ENCODE measurements at regions not wholly inside any gene's neighbourhood (a gene's known extent, or its start where the extent isn't known, plus 50 kb on each side); places are given as distances from the start of the nearest gene placed in this dataset.

DNA sequence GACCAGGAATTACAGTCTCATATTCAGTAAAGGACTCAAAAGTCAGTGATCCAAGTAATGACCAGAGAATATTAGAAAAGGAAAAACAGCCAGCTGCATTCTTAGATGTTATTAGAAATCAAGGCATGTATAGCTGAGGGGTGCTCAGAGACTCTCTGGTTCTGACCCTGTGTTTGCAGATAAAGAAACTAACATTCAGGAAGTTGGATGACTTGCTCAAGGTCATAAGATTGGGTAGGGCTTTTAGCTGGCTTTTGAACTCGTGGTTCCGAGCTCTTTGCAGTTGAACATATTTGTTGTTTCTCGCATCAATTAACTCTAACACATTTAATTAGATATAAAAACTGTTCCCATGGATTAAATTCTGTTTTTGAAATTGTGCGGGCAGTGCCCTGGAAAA lies 62.5 kb upstream of the ENPP6 start:
- no peak overlapping the region for H4K8ac ChIP-seq (ENCODE audit: low read depth in 2 of 2, low read length in 2 of 2)
- ChIA-PET CTCF (no interaction called here), POLR2A (ENCODE audit: unreplicated experiment) (interaction anchor here (0.6 kb wide), 2 partner anchors 10 to 260 kb away, joined by 3 read pairs; no protein-coding TSS in a partner anchor)
- in situ Hi-C loops (cut with MboI; ENCODE audit: low sequenced_read_pairs) (no loop called here), intact Hi-C loops (cut with micrococcal nuclease) (no loop called here), dilution Hi-C loops (cut with HindIII; ENCODE audit: low sequenced_read_pairs, unreplicated experiment) (no loop called here)
- H3K14ac ChIP-seq (replicated peaks; ENCODE audit: low read depth, low read length): no peak overlapping the region
- no peaks in the 10 kb centered on the region for H3K36me3 ChIP-seq (ENCODE audit: control insufficient read depth, insufficient read depth, low read length)
- H2BK5ac ChIP-seq (ENCODE audit: low read depth, low read length, poor library complexity, severe bottlenecking): no peak overlapping the region
- H3K79me1 ChIP-seq (ENCODE audit: low read depth in 1 of 2, low read length in 2 of 2): no peaks in the 10 kb centered on the region
- H3K4ac ChIP-seq (ENCODE audit: low read depth, low read length): no peak overlapping the region
- H3K27ac ChIP-seq (ENCODE audit: insufficient read depth, low read length): no peak overlapping the region
- peaks cover 2% of the 10 kb centered on the region; the same call in 1 of the 2 replicates for H3K4me1 ChIP-seq (ENCODE audit: control insufficient read depth, insufficient read depth, low read length)
- H4K5ac ChIP-seq (ENCODE audit: low read depth, low read length): no peak overlapping the region
- no peak overlapping the region for H3K4me2 ChIP-seq (ENCODE audit: low read depth, low read length)
- TF ChIP-seq POLR2A (IDR thresholded peaks at IDR 0.05; ENCODE audit: low read depth, low read length) (no peak), FOS (IDR thresholded peaks at IDR 0.05; ENCODE audit: low read depth, low read length) (no peak), RAD21 (IDR thresholded peaks at IDR 0.05; ENCODE audit: low read length) (no peak), MXI1 (IDR thresholded peaks at IDR 0.05; ENCODE audit: borderline replicate concordance, low read depth, low read length) (no peak), RCOR1 (IDR thresholded peaks at IDR 0.05; ENCODE audit: insufficient replicate concordance, low read length) (no peak), RFX5 (IDR thresholded peaks at IDR 0.05; ENCODE audit: low read depth, low read length) (no peak), SMC3 (IDR thresholded peaks at IDR 0.05; ENCODE audit: low read depth, low read length) (no peak)
- TF ChIP-seq, protein P1, sequence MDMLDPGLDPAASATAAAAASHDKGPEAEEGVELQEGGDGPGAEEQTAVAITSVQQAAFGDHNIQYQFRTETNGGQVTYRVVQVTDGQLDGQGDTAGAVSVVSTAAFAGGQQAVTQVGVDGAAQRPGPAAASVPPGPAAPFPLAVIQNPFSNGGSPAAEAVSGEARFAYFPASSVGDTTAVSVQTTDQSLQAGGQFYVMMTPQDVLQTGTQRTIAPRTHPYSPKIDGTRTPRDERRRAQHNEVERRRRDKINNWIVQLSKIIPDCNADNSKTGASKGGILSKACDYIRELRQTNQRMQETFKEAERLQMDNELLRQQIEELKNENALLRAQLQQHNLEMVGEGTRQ (IDR thresholded peaks at IDR 0.05; ENCODE audit: low read depth, low read length): no peak
- TF ChIP-seq, protein P2, sequence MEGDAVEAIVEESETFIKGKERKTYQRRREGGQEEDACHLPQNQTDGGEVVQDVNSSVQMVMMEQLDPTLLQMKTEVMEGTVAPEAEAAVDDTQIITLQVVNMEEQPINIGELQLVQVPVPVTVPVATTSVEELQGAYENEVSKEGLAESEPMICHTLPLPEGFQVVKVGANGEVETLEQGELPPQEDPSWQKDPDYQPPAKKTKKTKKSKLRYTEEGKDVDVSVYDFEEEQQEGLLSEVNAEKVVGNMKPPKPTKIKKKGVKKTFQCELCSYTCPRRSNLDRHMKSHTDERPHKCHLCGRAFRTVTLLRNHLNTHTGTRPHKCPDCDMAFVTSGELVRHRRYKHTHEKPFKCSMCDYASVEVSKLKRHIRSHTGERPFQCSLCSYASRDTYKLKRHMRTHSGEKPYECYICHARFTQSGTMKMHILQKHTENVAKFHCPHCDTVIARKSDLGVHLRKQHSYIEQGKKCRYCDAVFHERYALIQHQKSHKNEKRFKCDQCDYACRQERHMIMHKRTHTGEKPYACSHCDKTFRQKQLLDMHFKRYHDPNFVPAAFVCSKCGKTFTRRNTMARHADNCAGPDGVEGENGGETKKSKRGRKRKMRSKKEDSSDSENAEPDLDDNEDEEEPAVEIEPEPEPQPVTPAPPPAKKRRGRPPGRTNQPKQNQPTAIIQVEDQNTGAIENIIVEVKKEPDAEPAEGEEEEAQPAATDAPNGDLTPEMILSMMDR (conservative IDR thresholded peaks at IDR 0.05; ENCODE audit: low read depth, low read length): no peak
- no peak for DNase-seq
- no peak overlapping the region for H3K4me3 ChIP-seq (ENCODE audit: insufficient read depth, low read depth, low read length)
- H3K9me3 ChIP-seq (ENCODE audit: control insufficient read depth, insufficient read depth, low read length): no peaks in the 10 kb centered on the region; the same call in 1 of the 2 replicates
- no peaks in the 10 kb centered on the region for H3K9me1 ChIP-seq (ENCODE audit: insufficient read depth, low read length)
- H3K56ac ChIP-seq (ENCODE audit: extremely low read depth, insufficient read depth, low read length): no peak overlapping the region
- no TSS peak for BruUV-seq (replicated peaks)
- no peak overlapping the region for H3K23ac ChIP-seq (ENCODE audit: low read depth, low read length)
- no peak overlapping the region for H2AK5ac ChIP-seq (ENCODE audit: low read depth, low read length)
- H4K20me1 ChIP-seq (ENCODE audit: insufficient read depth, low read length): no peaks in the 10 kb centered on the region
- no peak overlapping the region for H3K18ac ChIP-seq (ENCODE audit: low read depth, low read length)
- H2AFZ ChIP-seq (replicated peaks; ENCODE audit: low read length, poor library complexity): no peak overlapping the region
- H2BK15ac ChIP-seq (ENCODE audit: low read depth, low read length): no peak overlapping the region
- no CpG with 5 or more reads among the region's 4 CpGs for WGBS, 2 experiments (ENCODE audit: extremely low coverage in 2 of 2, insufficient read length in 1 of 2)
- no peak overlapping the region for H3K9ac ChIP-seq (ENCODE audit: low read depth, low read length)
- H2BK120ac ChIP-seq (ENCODE audit: low read depth, low read length): no peak overlapping the region
- H3K27me3 ChIP-seq (ENCODE audit: control insufficient read depth, insufficient read depth, low read length): no peaks in the 10 kb centered on the region
- H2BK20ac ChIP-seq (ENCODE audit: low read depth, low read length): no peak overlapping the region
- no peak for ATAC-seq (ENCODE audit: low read depth)
- no peak overlapping the region for H4K91ac ChIP-seq (ENCODE audit: insufficient read depth, low read depth, low read length)
- H2AK9ac ChIP-seq (replicated peaks; ENCODE audit: low read depth, low read length, poor library complexity): no peak overlapping the region

Data from IMR-90 (cell line).